ENCODE measurements at regions not wholly inside any gene's neighbourhood (a gene's known extent, or its start where the extent isn't known, plus 50 kb on each side); places are given as distances from the start of the nearest gene placed in this dataset.

DNA sequence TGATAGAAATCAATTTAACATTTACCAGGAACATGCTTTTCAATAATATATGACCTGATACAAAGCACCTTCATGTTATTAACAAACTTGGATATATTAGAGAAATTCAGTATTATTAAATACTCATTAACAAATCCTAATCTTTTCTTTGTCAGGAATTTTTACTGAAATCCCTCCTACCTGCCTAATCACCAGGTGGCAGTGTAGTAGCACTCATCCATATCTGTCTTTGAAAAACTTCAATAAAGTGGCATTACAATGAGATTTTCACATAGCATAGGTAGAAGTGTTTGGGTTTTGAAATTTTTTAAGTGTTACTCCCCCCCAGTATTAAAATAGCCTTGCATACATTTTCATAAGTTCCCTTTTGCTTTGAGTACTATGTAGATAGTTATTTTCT is 1246.6 kb upstream of the LRRN3 start:
- no peak for TF ChIP-seq EZH2 (IDR thresholded peaks at IDR 0.05; ENCODE audit: insufficient read depth, poor library complexity, severe bottlenecking)
- TF ChIP-seq EZH2phosphoT487 (IDR thresholded peaks at IDR 0.05; ENCODE audit: insufficient read depth, low read depth) = no peak
